OCI-LY7 (cell line): ENCODE measurements at regions not wholly inside any gene's neighbourhood (a gene's known extent, or its start where the extent isn't known, plus 50 kb on each side); places are given as distances from the start of the nearest gene placed in this dataset.

Experiments
- BruUV-seq: library from RNA; stranded (reverse); fragments of 400-500 nt; replicated peaks from 2 replicates; lab custom pipeline; 2021; lab: Mats Ljungman, UMichigan
- CTCF ChIA-PET: fragments of 300-600 bp; sonication (Branson Sonifier 250); formaldehyde crosslinking; loops from one replicate; lab custom pipeline; 2022; ENCODE audit warnings: antibody characterized with exemption; ENCODE audit not compliant: unreplicated experiment; lab: Charles Lee
- POLR2A ChIA-PET: fragments of 300-600 bp; sonication (Branson Sonifier 250); formaldehyde crosslinking; loops from one replicate; lab custom pipeline; 2022; ENCODE audit warnings: antibody characterized with exemption; lab: Charles Lee
- DNase-seq: peaks from one replicate; pipeline ENCODE4 v3.0.0-alpha.2; 2015; ENCODE audit warnings: low spot score
- H2AFZ ChIP-seq: fragments of 200-600 bp; sonication (generic), shearing (Covaris generic); 2 replicates; pipeline ENCODE4 v1.6.1; 2014; ENCODE audit warnings: mild to moderate bottlenecking, antibody characterized with exemption, low read length, moderate library complexity
- H3K27ac ChIP-seq: fragments of 200-600 bp; sonication (generic); 2 replicates; pipeline ENCODE4 v1.5.1; 2014; ENCODE audit warnings: mixed run types, low read depth, mild to moderate bottlenecking, moderate library complexity, low read length, inconsistent platforms; ENCODE audit not compliant: poor library complexity, severe bottlenecking
- H3K36me3 ChIP-seq: fragments of 200-600 bp; sonication (generic); 2 replicates; pipeline ENCODE4 v1.6.1; 2014; ENCODE audit warnings: mild to moderate bottlenecking, antibody characterized with exemption, low read length, moderate library complexity, mixed read lengths; ENCODE audit not compliant: insufficient read depth
- H3K4me1 ChIP-seq: fragments of 200-600 bp; sonication (generic); 2 replicates; pipeline ENCODE4 v1.5.1; 2014; ENCODE audit warnings: mild to moderate bottlenecking, low read length; ENCODE audit not compliant: insufficient read depth, poor library complexity, severe bottlenecking
- H3K4me2 ChIP-seq: fragments of 200-600 bp; sonication (generic); 2 replicates; pipeline ENCODE4 v1.6.1; 2014; ENCODE audit warnings: mild to moderate bottlenecking, low read length
- H3K4me3 ChIP-seq: fragments of 200-600 bp; sonication (generic); 2 replicates; pipeline ENCODE4 v1.5.1; 2014; ENCODE audit warnings: mild to moderate bottlenecking, low read depth, low read length; ENCODE audit not compliant: poor library complexity, severe bottlenecking
- H3K79me2 ChIP-seq: fragments of 200-600 bp; sonication (generic); 2 replicates; pipeline ENCODE4 v1.6.1; 2016; ENCODE audit warnings: low read depth, mild to moderate bottlenecking, low read length, moderate library complexity, mixed read lengths; ENCODE audit not compliant: insufficient read depth
- H3K9me2 ChIP-seq: fragments of 200-600 bp; sonication (generic); 2 replicates; pipeline ENCODE4 v1.6.1; 2016; ENCODE audit warnings: mild to moderate bottlenecking, low read length, mixed read lengths; ENCODE audit not compliant: insufficient read depth
- H3K9me3 ChIP-seq: fragments of 200-600 bp; sonication (generic); 2 replicates; pipeline ENCODE4 v1.6.1; 2014; ENCODE audit warnings: mild to moderate bottlenecking, mixed run types, low read length, mixed read lengths
- H4K20me1 ChIP-seq: fragments of 200-600 bp; sonication (generic); 2 replicates; pipeline ENCODE4 v1.6.1; 2014; ENCODE audit warnings: mild to moderate bottlenecking, antibody characterized with exemption, low read length, moderate library complexity, mixed read lengths; ENCODE audit not compliant: insufficient read depth
- EZH2phosphoT487 ChIP-seq: fragments of 200-600 bp; sonication (generic); IDR thresholded peaks from 2 replicates; pipeline ENCODE4 v1.6.1; 2018; ENCODE audit warnings: low read depth, borderline replicate concordance, mild to moderate bottlenecking, mixed run types, antibody characterized with exemption, low read length, moderate library complexity, mixed read lengths
- intact Hi-C: fragments of 100-400 bp; cut with micrococcal nuclease; formaldehyde crosslinking; loops from one replicate; pipeline ENCODE4 v1.10.0; 2022; ENCODE audit not compliant: unreplicated experiment
- TF ChIP-seq, protein P1 (sequence below): fragments of 200-600 bp; sonication (generic); conservative IDR thresholded peaks from 2 replicates; pipeline ENCODE4 v1.5.1; 2014; ENCODE audit warnings: mild to moderate bottlenecking, antibody characterized with exemption, low read length, moderate library complexity, mixed read lengths

GRCh38 chr2:487186-488079 is 189.8 kb downstream of the TMEM18 start:
- H3K4me2 ChIP-seq, result no peak overlapping the region
- H3K27ac ChIP-seq, result no peak overlapping the region
- no peak overlapping the region for H3K4me3 ChIP-seq
- POLR2A ChIA-PET, result no interaction called here
- no peak overlapping the region for H2AFZ ChIP-seq
- no TSS peak for BruUV-seq
- no peaks in the 10 kb centered on the region for H3K4me1 ChIP-seq
- no peaks in the 10 kb centered on the region for H3K79me2 ChIP-seq
- TF ChIP-seq, protein P1, sequence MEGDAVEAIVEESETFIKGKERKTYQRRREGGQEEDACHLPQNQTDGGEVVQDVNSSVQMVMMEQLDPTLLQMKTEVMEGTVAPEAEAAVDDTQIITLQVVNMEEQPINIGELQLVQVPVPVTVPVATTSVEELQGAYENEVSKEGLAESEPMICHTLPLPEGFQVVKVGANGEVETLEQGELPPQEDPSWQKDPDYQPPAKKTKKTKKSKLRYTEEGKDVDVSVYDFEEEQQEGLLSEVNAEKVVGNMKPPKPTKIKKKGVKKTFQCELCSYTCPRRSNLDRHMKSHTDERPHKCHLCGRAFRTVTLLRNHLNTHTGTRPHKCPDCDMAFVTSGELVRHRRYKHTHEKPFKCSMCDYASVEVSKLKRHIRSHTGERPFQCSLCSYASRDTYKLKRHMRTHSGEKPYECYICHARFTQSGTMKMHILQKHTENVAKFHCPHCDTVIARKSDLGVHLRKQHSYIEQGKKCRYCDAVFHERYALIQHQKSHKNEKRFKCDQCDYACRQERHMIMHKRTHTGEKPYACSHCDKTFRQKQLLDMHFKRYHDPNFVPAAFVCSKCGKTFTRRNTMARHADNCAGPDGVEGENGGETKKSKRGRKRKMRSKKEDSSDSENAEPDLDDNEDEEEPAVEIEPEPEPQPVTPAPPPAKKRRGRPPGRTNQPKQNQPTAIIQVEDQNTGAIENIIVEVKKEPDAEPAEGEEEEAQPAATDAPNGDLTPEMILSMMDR, result no peak
- no peak for TF ChIP-seq EZH2phosphoT487
- intact Hi-C loops, result no loop called here
- H3K9me3 ChIP-seq, result no peaks in the 10 kb centered on the region
- DNase-seq, result no peak
- no peaks in the 10 kb centered on the region for H4K20me1 ChIP-seq
- H3K36me3 ChIP-seq, result no peaks in the 10 kb centered on the region
- CTCF ChIA-PET, result no interaction called here
- H3K9me2 ChIP-seq, result no peaks in the 10 kb centered on the region

GRCh38 chr2:486371-486770 is 190.8 kb downstream of the TMEM18 start:
- TF ChIP-seq EZH2phosphoT487, result no peak
- TF ChIP-seq, protein P1, result no peak
- ChIA-PET CTCF (no interaction called here), POLR2A (no interaction called here)
- intact Hi-C loops, result no loop called here
- Histone ChIP-seq H2AFZ (no peak overlapping the region), H3K4me2 (no peak overlapping the region), H3K4me3 (no peak overlapping the region), H4K20me1 (no peaks in the 10 kb centered on the region), H3K9me2 (no peaks in the 10 kb centered on the region), H3K36me3 (no peaks in the 10 kb centered on the region), H3K27ac (no peak overlapping the region), H3K9me3 (no peaks in the 10 kb centered on the region), H3K4me1 (no peaks in the 10 kb centered on the region), H3K79me2 (no peaks in the 10 kb centered on the region)
- no peak for DNase-seq
- BruUV-seq, result no TSS peak

DNA sequence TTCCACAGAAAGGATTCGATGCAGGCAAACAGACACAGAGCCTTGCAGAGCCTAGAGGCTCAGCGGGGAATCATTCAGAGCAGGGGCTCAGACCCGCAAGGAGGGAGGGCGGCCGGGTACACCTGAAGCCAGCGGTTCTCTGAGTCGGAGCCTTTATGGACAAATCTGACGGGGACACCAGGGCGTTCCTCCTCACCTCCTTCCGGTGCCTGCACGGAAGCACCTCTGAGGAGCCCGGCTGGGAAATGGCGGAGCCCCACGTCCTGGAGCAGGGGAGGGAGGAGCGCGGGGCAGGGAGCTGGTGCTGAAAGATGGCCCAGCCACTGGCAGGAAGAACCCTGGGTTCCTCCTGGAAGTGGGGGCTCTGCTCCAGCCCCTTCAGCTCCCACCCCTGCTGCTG is 193.5 kb upstream of the ALKAL2 start:
- TF ChIP-seq, protein P1, result no peak
- no peak for TF ChIP-seq EZH2phosphoT487
- Histone ChIP-seq H3K4me2 (no peak overlapping the region), H3K4me1 (no peaks in the 10 kb centered on the region), H3K9me2 (no peaks in the 10 kb centered on the region), H2AFZ (no peak overlapping the region), H3K4me3 (no peak overlapping the region), H3K36me3 (no peaks in the 10 kb centered on the region), H3K9me3 (no peaks in the 10 kb centered on the region), H3K27ac (no peak overlapping the region), H3K79me2 (no peaks in the 10 kb centered on the region), H4K20me1 (no peaks in the 10 kb centered on the region)
- no TSS peak for BruUV-seq
- ChIA-PET POLR2A (no interaction called here), CTCF (no interaction called here)
- intact Hi-C loops, result no loop called here
- DNase-seq, result no peak
